PC-9 (cell line): ENCODE measurements at regions not wholly inside any gene's neighbourhood (a gene's known extent, or its start where the extent isn't known, plus 50 kb on each side); places are given as distances from the start of the nearest gene placed in this dataset.

Experiments
- BruUV-seq: library from RNA; stranded (reverse); fragments of 400-500 nt; replicated peaks from 2 replicates; lab custom pipeline; 2021; lab: Mats Ljungman, UMichigan
- CTCF ChIA-PET: fragments of 300-600 bp; sonication (Branson Sonifier 250); formaldehyde crosslinking; loops from one replicate; lab custom pipeline; 2022; ENCODE audit warnings: antibody characterized with exemption; lab: Charles Lee
- POLR2A ChIA-PET: fragments of 300-600 bp; sonication (Branson Sonifier 250); formaldehyde crosslinking; loops from one replicate; lab custom pipeline; 2022; ENCODE audit warnings: antibody characterized with exemption; ENCODE audit not compliant: unreplicated experiment; lab: Charles Lee
- DNase-seq, 2 experiments: peaks; one replicate each; pipeline versions ENCODE4 v3.0.0 to v3.0.0-alpha.2; 2015 to 2022; ENCODE audit warnings: mixed read lengths in 1 of 2
- H2AFZ ChIP-seq: fragments of 200-600 bp; sonication (generic); 2 replicates; pipeline ENCODE4 v1.8.1; 2017; ENCODE audit warnings: antibody characterized with exemption
- H3F3A ChIP-seq: fragments of 200-600 bp; sonication (generic); 2 replicates; pipeline ENCODE4 v1.8.1; 2017; ENCODE audit warnings: antibody characterized with exemption, mild to moderate bottlenecking, low read depth; ENCODE audit not compliant: insufficient read depth
- H3K27ac ChIP-seq: fragments of 200-600 bp; sonication (generic); 2 replicates; pipeline ENCODE4 v1.6.1; 2016; ENCODE audit warnings: mixed run types
- H3K27me3 ChIP-seq: fragments of 200-600 bp; sonication (generic); 2 replicates; pipeline ENCODE4 v1.6.1; 2016; ENCODE audit warnings: low read depth, mixed run types; ENCODE audit not compliant: insufficient read depth
- H3K36me3 ChIP-seq: fragments of 200-600 bp; sonication (generic); 2 replicates; pipeline ENCODE4 v1.6.1; 2016; ENCODE audit warnings: low read depth, mixed run types
- H3K4me1 ChIP-seq: fragments of 200-600 bp; sonication (generic); replicated peaks from 2 replicates; pipeline ENCODE4 v1.6.1; 2016; ENCODE audit warnings: mixed run types; ENCODE audit not compliant: insufficient read depth
- H3K4me2 ChIP-seq: fragments of 200-600 bp; sonication (generic); 2 replicates; pipeline ENCODE4 v1.6.1; 2017; ENCODE audit warnings: mixed run types
- H3K4me3 ChIP-seq: fragments of 200-600 bp; sonication (generic); 2 replicates; pipeline ENCODE4 v1.6.1; 2016; ENCODE audit warnings: mixed run types
- H3K79me2 ChIP-seq: fragments of 200-600 bp; sonication (generic); 2 replicates; pipeline ENCODE4 v1.6.1; 2017; ENCODE audit warnings: low read depth, mixed run types
- H3K9me2 ChIP-seq: fragments of 200-600 bp; sonication (generic); 2 replicates; pipeline ENCODE4 v1.8.1; 2017; ENCODE audit warnings: mild to moderate bottlenecking; ENCODE audit not compliant: insufficient read depth
- H3K9me3 ChIP-seq: fragments of 200-600 bp; sonication (generic); 2 replicates; pipeline ENCODE4 v1.8.1; 2016; ENCODE audit warnings: low read depth; ENCODE audit not compliant: insufficient read depth
- H4K20me1 ChIP-seq: fragments of 200-600 bp; sonication (generic); 2 replicates; pipeline ENCODE4 v1.8.1; 2017; ENCODE audit not compliant: insufficient read depth
- CTCF ChIP-seq: fragments of 200-600 bp; sonication (generic); conservative IDR thresholded peaks from 2 replicates; pipeline ENCODE4 v1.6.1; 2017; ENCODE audit warnings: mixed run types, antibody characterized with exemption, mild to moderate bottlenecking, moderate library complexity
- EZH2 ChIP-seq: fragments of 200-600 bp; sonication (generic); IDR thresholded peaks from 2 replicates; pipeline ENCODE4 v1.8.0; 2017; ENCODE audit warnings: antibody characterized with exemption, low read depth
- intact Hi-C: fragments of 100-400 bp; cut with micrococcal nuclease; formaldehyde crosslinking; loops from one replicate; pipeline ENCODE4 v1.10.0; 2022; ENCODE audit not compliant: unreplicated experiment

GRCh38 chr21:24840287-24840686, 767.0 kb downstream of the MRPL39 start:
- Histone ChIP-seq H4K20me1 (no peaks in the 10 kb centered on the region), H3K9me2 (no peaks in the 10 kb centered on the region), H3K79me2 (no peaks in the 10 kb centered on the region), H3K27me3 (no peaks in the 10 kb centered on the region), H3F3A (no peaks in the 10 kb centered on the region), H3K36me3 (no peaks in the 10 kb centered on the region), H3K4me1 (no peaks in the 10 kb centered on the region), H3K4me2 (no peak overlapping the region), H3K27ac (no peak overlapping the region), H3K4me3 (no peak overlapping the region), H3K9me3 (no peaks in the 10 kb centered on the region), H2AFZ (no peak overlapping the region)
- BruUV-seq: no TSS peak
- DNase-seq: no peak
- ChIA-PET POLR2A (no interaction called here), CTCF (no interaction called here)
- intact Hi-C loops: no loop called here
- TF ChIP-seq EZH2 (no peak), CTCF (no peak)

- H3K4me1 ChIP-seq: no peaks in the 10 kb centered on the region
- no peak overlapping the region for H2AFZ ChIP-seq
- H3K27ac ChIP-seq: no peak overlapping the region
- CTCF ChIA-PET: no interaction called here
- intact Hi-C loops: no loop called here
- H3K9me3 ChIP-seq: no peaks in the 10 kb centered on the region
- no peaks in the 10 kb centered on the region for H3K79me2 ChIP-seq
- no peaks in the 10 kb centered on the region for H3K9me2 ChIP-seq
- H3K27me3 ChIP-seq: no peaks in the 10 kb centered on the region
- POLR2A ChIA-PET: no interaction called here
- H3K4me3 ChIP-seq: no peak overlapping the region
- no peaks in the 10 kb centered on the region for H3F3A ChIP-seq
- no peaks in the 10 kb centered on the region for H4K20me1 ChIP-seq
- DNase-seq: no peak
- no peaks in the 10 kb centered on the region for H3K36me3 ChIP-seq
- no peak overlapping the region for H3K4me2 ChIP-seq
- no peak for TF ChIP-seq EZH2
- TF ChIP-seq CTCF: no peak
- BruUV-seq: no TSS peak
These were observed 774.3 kb downstream of the MRPL39 start for GRCh38 chr21:24832961-24833360.

- Histone ChIP-seq H3K4me3 (no peak overlapping the region), H3K9me2 (no peaks in the 10 kb centered on the region), H3F3A (no peaks in the 10 kb centered on the region), H3K4me1 (no peaks in the 10 kb centered on the region), H3K4me2 (no peak overlapping the region), H3K9me3 (no peaks in the 10 kb centered on the region), H4K20me1 (no peaks in the 10 kb centered on the region), H3K27me3 (no peaks in the 10 kb centered on the region), H2AFZ (no peak overlapping the region), H3K36me3 (no peaks in the 10 kb centered on the region), H3K79me2 (no peaks in the 10 kb centered on the region), H3K27ac (no peak overlapping the region)
- TF ChIP-seq CTCF (no peak), EZH2 (no peak)
- no TSS peak for BruUV-seq
- intact Hi-C loops: no loop called here
- CTCF ChIA-PET: no interaction called here
- no peak for DNase-seq
- POLR2A ChIA-PET: no interaction called here
These were observed 777.9 kb downstream of the MRPL39 start for GRCh38 chr21:24829397-24829796.
